ENCODE measurements at regions not wholly inside any gene's neighbourhood (a gene's known extent, or its start where the extent isn't known, plus 50 kb on each side); places are given as distances from the start of the nearest gene placed in this dataset.

DNA sequence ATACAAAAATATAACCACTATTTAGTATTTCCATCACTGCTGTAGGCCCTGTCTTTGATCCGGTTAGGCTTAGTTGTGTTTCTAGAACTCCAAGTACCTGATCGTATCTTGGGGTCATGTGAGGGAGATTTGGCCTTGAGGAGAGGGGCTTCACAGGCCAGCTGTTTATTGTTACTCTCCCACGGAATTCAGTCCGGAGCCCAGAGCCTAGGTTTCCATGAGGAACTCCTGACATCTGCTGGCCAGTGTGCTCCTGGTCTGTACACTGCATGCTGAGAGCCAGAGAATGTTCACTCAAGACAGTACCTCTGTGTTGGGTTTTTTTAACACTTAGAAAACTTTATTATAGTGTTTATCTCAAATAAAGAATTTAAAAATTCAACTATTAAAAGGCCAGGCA, 341.0 kb upstream of the TMEM132C start:
- Histone ChIP-seq H3K27ac (ENCODE audit: low read depth in 2 of 2, low read length in 1 of 2) (no peak overlapping the region), H3K27me3 (ENCODE audit: control insufficient read depth in 1 of 2, insufficient read depth in 2 of 2, low read length in 2 of 2) (no peaks in the 10 kb centered on the region), H3K4me1 (ENCODE audit: control insufficient read depth in 2 of 2, insufficient read depth in 2 of 2, low read length in 1 of 2) (no peaks in the 10 kb centered on the region), H3K9me3 (ENCODE audit: control insufficient read depth in 2 of 2, insufficient read depth in 1 of 2, low read depth in 1 of 2, low read length in 1 of 2) (no peaks in the 10 kb centered on the region), H3K36me3 (ENCODE audit: control insufficient read depth in 2 of 2, insufficient read depth in 2 of 2, low read length in 1 of 2) (no peaks in the 10 kb centered on the region), H3K4me3 (ENCODE audit: low read depth in 1 of 2, low read length in 2 of 2) (no peak overlapping the region)
- WGBS, 2 donors, result 32 to 33% methylated on average over 4 of the region's 4 CpGs

DNA sequence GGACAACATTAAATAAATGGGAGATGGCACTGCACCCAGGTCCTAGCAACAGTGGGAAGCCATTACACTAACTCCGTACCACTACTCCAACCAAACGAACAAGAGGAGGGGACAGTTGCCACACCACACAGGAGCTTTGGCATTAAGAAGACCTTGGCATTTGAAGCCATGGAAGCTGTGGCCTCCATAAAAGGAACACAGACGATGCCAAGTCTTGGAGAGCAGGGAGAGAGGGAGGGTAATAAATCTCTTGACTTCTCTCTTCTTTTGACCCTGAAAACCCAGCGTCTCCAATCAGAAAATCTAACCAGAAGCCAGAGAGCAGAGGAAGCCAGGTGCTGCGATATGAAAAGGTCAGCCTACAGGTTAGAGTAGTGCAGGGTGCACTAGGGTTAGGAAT, 338.8 kb upstream of the TMEM132C start:
- Histone ChIP-seq H3K27me3 (ENCODE audit: control insufficient read depth in 1 of 2, insufficient read depth in 2 of 2, low read length in 2 of 2) (no peaks in the 10 kb centered on the region), H3K27ac (ENCODE audit: low read depth in 2 of 2, low read length in 1 of 2) (no peak overlapping the region), H3K9me3 (ENCODE audit: control insufficient read depth in 2 of 2, insufficient read depth in 1 of 2, low read depth in 1 of 2, low read length in 1 of 2) (no peaks in the 10 kb centered on the region), H3K4me1 (ENCODE audit: control insufficient read depth in 2 of 2, insufficient read depth in 2 of 2, low read length in 1 of 2) (no peaks in the 10 kb centered on the region), H3K36me3 (ENCODE audit: control insufficient read depth in 2 of 2, insufficient read depth in 2 of 2, low read length in 1 of 2) (no peaks in the 10 kb centered on the region), H3K4me3 (ENCODE audit: low read depth in 1 of 2, low read length in 2 of 2) (no peak overlapping the region)
- WGBS, 2 donors, result 40 to 44% methylated on average over 5 of the region's 5 CpGs

DNA sequence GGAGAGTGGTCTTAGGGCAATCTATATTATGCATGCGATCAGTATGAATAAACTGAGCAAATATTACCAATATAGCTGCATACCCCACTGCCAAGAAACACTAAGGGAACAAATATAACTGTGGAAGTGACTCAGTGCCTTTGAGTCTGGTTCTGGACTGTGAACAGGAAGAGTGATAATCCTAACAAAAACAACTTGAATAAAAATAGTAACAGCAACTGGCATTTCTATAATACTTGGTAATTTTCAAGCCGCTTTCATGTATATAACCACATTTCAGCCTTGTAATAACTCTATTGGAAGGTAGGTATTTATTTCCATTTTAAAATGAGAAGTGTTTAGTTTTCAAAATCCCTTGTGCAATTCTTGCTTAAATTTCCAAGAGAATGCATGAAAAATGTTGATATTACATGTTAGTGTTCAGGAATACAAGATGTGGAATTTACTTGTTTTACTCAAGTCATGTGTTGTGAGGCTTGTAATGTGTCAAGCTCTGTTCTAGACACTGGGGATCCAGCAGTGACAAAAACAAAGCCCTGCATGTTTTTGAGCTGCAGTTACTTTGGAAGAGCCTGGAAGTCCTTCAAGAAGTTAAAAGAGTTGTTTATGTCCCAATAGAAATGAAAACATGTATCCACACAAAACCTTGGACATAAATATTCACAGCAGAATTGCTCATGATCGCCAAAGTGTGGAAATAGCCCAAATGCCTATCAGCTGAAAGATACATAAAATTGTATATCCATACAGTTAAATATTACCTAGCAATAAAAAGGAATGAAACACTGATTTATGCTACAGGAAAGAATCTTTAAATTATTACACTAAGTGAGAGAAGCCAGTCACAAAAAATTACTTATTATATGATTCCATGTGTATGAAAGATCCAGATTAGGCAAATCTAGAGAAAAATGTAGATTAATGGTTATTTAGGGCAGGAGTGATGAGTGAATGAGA, 338.1 kb upstream of the TMEM132C start:
- no peaks in the 10 kb centered on the region for H3K27me3 ChIP-seq (ENCODE audit: control insufficient read depth in 1 of 2, insufficient read depth in 2 of 2, low read length in 2 of 2)
- H3K36me3 ChIP-seq (ENCODE audit: control insufficient read depth in 2 of 2, insufficient read depth in 2 of 2, low read length in 1 of 2), result no peaks in the 10 kb centered on the region
- H3K27ac ChIP-seq (ENCODE audit: low read depth in 2 of 2, low read length in 1 of 2), result no peak overlapping the region
- H3K9me3 ChIP-seq (ENCODE audit: control insufficient read depth in 2 of 2, insufficient read depth in 1 of 2, low read depth in 1 of 2, low read length in 1 of 2), result no peaks in the 10 kb centered on the region
- H3K4me1 ChIP-seq (ENCODE audit: control insufficient read depth in 2 of 2, insufficient read depth in 2 of 2, low read length in 1 of 2), result no peaks in the 10 kb centered on the region
- H3K4me3 ChIP-seq (ENCODE audit: low read depth in 1 of 2, low read length in 2 of 2), result no peak overlapping the region
- 31 to 38% methylated on average over 3 of the region's 3 CpGs for WGBS, 2 donors

DNA sequence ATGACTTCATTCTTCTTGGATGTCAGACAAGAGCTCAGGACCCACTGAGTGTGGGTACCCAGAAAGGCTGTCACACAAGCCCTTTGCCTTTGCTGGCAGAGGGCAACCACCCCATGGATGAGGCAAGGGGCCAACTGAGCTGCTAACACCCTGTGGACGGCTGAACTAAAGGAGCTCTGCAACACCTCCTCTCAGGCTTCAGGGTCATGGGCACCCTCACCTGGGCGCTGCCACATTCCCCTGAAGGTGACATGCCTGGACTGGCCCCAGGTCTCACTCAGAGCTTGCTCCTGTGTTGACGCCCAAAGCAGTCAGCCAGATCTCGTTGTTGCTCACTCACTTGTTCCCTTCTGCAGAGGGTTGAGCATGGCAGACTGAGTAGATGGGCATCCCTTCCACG, 336.8 kb upstream of the TMEM132C start:
- 40 to 58% methylated on average over 5 of the region's 5 CpGs for WGBS, 2 donors
- H3K36me3 ChIP-seq (ENCODE audit: control insufficient read depth in 2 of 2, insufficient read depth in 2 of 2, low read length in 1 of 2), result no peaks in the 10 kb centered on the region
- no peak overlapping the region for H3K4me3 ChIP-seq (ENCODE audit: low read depth in 1 of 2, low read length in 2 of 2)

DNA sequence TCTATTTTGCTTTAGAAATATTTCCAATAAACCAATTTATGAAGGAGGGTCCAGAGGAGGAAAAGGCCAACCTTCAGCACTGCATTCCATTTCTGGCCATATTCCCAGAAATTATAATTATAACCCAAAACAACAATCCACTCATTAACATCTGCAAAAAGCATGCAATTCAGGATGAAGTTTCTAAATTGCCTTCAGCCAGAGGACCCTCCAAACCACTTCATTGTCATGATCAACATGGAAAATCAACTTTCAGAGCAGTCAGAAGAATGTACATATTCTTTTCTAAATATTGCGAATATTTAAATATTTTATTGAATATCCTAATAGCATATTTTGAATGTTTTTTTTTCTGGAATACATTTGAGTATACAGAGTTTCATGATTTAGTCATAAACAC, 332.6 kb upstream of the TMEM132C start:
- Histone ChIP-seq H3K4me1 (ENCODE audit: control insufficient read depth in 2 of 2, insufficient read depth in 2 of 2, low read length in 1 of 2) (no peaks in the 10 kb centered on the region), H3K4me3 (ENCODE audit: low read depth in 1 of 2, low read length in 2 of 2) (no peak overlapping the region), H3K36me3 (ENCODE audit: control insufficient read depth in 2 of 2, insufficient read depth in 2 of 2, low read length in 1 of 2) (no peaks in the 10 kb centered on the region), H3K27ac (ENCODE audit: low read depth in 2 of 2, low read length in 1 of 2) (no peak overlapping the region), H3K9me3 (ENCODE audit: control insufficient read depth in 2 of 2, insufficient read depth in 1 of 2, low read depth in 1 of 2, low read length in 1 of 2) (no peaks in the 10 kb centered on the region), H3K27me3 (ENCODE audit: control insufficient read depth in 1 of 2, insufficient read depth in 2 of 2, low read length in 2 of 2) (no peaks in the 10 kb centered on the region)
- WGBS, 2 donors, result 91 to 95% methylated on average over 1 of the region's 1 CpG

More for the DNA sequence above, 336.8 kb upstream of the TMEM132C start:
- Histone ChIP-seq H3K9me3 (ENCODE audit: control insufficient read depth in 2 of 2, insufficient read depth in 1 of 2, low read depth in 1 of 2, low read length in 1 of 2) (no peaks in the 10 kb centered on the region), H3K27ac (ENCODE audit: low read depth in 2 of 2, low read length in 1 of 2) (no peak overlapping the region), H3K27me3 (ENCODE audit: control insufficient read depth in 1 of 2, insufficient read depth in 2 of 2, low read length in 2 of 2) (no peaks in the 10 kb centered on the region), H3K4me1 (ENCODE audit: control insufficient read depth in 2 of 2, insufficient read depth in 2 of 2, low read length in 1 of 2) (no peaks in the 10 kb centered on the region)

DNA sequence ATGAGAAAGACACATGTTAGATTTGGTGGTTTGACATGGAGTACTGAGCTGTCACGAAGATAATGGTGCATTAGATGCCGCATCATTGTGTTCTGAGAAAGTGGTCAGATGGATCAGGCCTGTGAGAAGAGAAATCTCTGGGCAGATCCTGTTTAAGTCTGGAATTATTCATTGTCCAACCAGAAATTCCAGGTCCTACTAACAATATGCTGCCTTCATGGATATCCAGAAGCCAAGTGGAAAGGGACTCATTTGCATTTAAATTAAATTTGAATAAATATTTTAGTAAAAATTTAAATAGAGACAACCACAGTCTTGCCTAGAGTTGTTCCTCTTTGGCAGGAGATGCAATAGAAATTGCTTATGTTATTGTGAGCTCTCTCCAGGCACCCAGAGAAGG, 330.5 kb upstream of the TMEM132C start:
- Histone ChIP-seq H3K4me1 (ENCODE audit: control insufficient read depth in 2 of 2, insufficient read depth in 2 of 2, low read length in 1 of 2) (no peaks in the 10 kb centered on the region), H3K4me3 (ENCODE audit: low read depth in 1 of 2, low read length in 2 of 2) (no peak overlapping the region), H3K27ac (ENCODE audit: low read depth in 2 of 2, low read length in 1 of 2) (no peak overlapping the region), H3K36me3 (ENCODE audit: control insufficient read depth in 2 of 2, insufficient read depth in 2 of 2, low read length in 1 of 2) (no peaks in the 10 kb centered on the region), H3K27me3 (ENCODE audit: control insufficient read depth in 1 of 2, insufficient read depth in 2 of 2, low read length in 2 of 2) (no peaks in the 10 kb centered on the region), H3K9me3 (ENCODE audit: control insufficient read depth in 2 of 2, insufficient read depth in 1 of 2, low read depth in 1 of 2, low read length in 1 of 2) (no peaks in the 10 kb centered on the region)
- WGBS, 2 donors, result 73 to 81% methylated on average over 2 of the region's 2 CpGs

DNA sequence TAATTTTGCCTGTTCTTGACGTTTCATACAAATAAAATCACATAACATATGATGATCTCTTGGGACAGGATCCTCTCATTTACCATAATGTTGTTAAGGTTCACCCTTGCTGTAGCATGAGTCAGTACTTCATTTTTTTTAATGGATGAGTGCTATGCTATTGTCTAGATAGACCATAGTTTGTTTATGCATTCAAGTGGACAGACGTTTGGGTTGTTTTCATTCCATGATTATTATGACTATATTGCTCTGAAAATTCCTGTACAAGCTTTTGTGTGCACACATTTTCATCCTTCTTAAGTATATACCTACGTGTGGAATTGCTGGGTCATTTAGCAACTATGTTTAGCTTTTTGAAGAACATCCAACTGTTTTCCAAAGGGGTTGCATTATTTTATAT, 325.6 kb upstream of the TMEM132C start:
- Histone ChIP-seq H3K9me3 (ENCODE audit: control insufficient read depth in 2 of 2, insufficient read depth in 1 of 2, low read depth in 1 of 2, low read length in 1 of 2) (peaks cover 4 to 5% of the 10 kb centered on the region in 2 donors), H3K4me1 (ENCODE audit: control insufficient read depth in 2 of 2, insufficient read depth in 2 of 2, low read length in 1 of 2) (no peaks in the 10 kb centered on the region), H3K4me3 (ENCODE audit: low read depth in 1 of 2, low read length in 2 of 2) (no peak overlapping the region), H3K27ac (ENCODE audit: low read depth in 2 of 2, low read length in 1 of 2) (no peak overlapping the region), H3K36me3 (ENCODE audit: control insufficient read depth in 2 of 2, insufficient read depth in 2 of 2, low read length in 1 of 2) (no peaks in the 10 kb centered on the region), H3K27me3 (ENCODE audit: control insufficient read depth in 1 of 2, insufficient read depth in 2 of 2, low read length in 2 of 2) (no peaks in the 10 kb centered on the region)
- 41 to 48% methylated on average over 3 of the region's 3 CpGs for WGBS, 2 donors

DNA sequence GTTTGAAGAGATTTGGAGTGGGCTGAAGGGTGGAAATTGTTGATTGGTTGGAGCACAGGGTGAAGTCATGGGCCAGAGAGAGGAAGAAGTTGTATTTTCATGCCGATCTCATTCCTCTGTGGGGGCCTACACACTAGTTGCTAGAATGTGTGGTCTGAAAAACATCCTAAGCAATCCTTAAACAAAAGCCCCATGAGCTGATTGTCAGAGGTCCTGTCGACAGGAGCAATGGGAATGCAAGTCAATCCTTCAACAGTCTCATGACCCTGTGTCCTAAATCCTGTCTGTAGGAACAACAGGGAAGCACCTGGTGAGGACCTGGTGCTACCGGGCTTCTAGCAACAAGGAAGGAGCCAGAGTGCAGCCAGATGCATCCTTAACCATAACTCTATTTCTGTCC, 324.0 kb upstream of the TMEM132C start:
- Histone ChIP-seq H3K4me3 (ENCODE audit: low read depth in 1 of 2, low read length in 2 of 2) (no peak overlapping the region), H3K9me3 (ENCODE audit: control insufficient read depth in 2 of 2, insufficient read depth in 1 of 2, low read depth in 1 of 2, low read length in 1 of 2) (peaks cover 5 to 9% of the 10 kb centered on the region in 2 donors), H3K27ac (ENCODE audit: low read depth in 2 of 2, low read length in 1 of 2) (no peak overlapping the region), H3K36me3 (ENCODE audit: control insufficient read depth in 2 of 2, insufficient read depth in 2 of 2, low read length in 1 of 2) (no peaks in the 10 kb centered on the region), H3K27me3 (ENCODE audit: control insufficient read depth in 1 of 2, insufficient read depth in 2 of 2, low read length in 2 of 2) (no peaks in the 10 kb centered on the region), H3K4me1 (ENCODE audit: control insufficient read depth in 2 of 2, insufficient read depth in 2 of 2, low read length in 1 of 2) (no peaks in the 10 kb centered on the region)
- 73 to 76% methylated on average over 3 of the region's 3 CpGs for WGBS, 2 donors

DNA sequence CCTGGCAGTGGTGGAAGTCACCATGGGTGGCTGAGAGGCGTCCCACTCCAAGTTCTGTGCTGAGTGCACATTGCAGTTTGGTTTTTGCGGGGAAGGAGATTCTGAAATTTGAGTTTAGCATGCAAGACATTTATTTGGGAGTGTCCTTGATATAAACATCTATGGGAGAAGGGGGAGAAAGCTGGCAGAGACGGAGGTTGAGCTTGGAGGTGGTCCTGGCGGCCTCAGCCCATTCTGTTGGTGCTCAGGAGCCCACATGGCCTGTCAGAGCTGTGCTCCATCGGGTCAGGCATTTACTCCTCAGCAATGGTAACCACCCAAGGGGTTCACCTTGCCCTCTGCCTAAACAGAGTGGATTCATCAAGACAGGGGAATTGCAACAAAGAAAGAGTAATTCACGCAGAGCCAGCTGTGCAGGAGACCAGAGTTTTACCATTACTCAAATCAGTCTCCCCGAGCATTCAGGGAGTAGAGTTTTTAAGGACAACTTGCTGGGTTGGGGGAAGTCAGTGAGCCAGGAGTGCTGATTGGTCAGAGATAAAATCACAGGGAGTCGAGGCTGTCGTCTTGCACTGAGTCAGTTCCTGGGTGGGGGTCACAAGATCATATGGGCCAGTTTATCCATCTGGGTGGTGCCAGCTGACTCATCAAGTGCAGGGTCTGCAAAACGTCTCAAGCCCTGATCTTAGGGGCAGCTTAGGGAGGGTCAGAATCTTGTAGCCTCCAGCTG, 323.3 kb upstream of the TMEM132C start:
- H3K27me3 ChIP-seq (ENCODE audit: control insufficient read depth in 1 of 2, insufficient read depth in 2 of 2, low read length in 2 of 2), result no peaks in the 10 kb centered on the region
- H3K4me1 ChIP-seq (ENCODE audit: control insufficient read depth in 2 of 2, insufficient read depth in 2 of 2, low read length in 1 of 2), result no peaks in the 10 kb centered on the region
- H3K27ac ChIP-seq (ENCODE audit: low read depth in 2 of 2, low read length in 1 of 2), result no peak overlapping the region
- peaks cover 5 to 9% of the 10 kb centered on the region in 2 donors for H3K9me3 ChIP-seq (ENCODE audit: control insufficient read depth in 2 of 2, insufficient read depth in 1 of 2, low read depth in 1 of 2, low read length in 1 of 2)
- WGBS, 2 donors, result 51 to 62% methylated on average over 10 of the region's 10 CpGs
- no peak overlapping the region for H3K4me3 ChIP-seq (ENCODE audit: low read depth in 1 of 2, low read length in 2 of 2)
- H3K36me3 ChIP-seq (ENCODE audit: control insufficient read depth in 2 of 2, insufficient read depth in 2 of 2, low read length in 1 of 2), result no peaks in the 10 kb centered on the region
